Upper lobe of right lung (tissue), 1 donor: ENCODE measurements at regions not wholly inside any gene's neighbourhood (a gene's known extent, or its start where the extent isn't known, plus 50 kb on each side); places are given as distances from the start of the nearest gene placed in this dataset.

Experiments used
- ATAC-seq: fragments of 200-7000 bp; cut with Tn5 transposase; one replicate; pipeline ENCODE4 v1.9.1; 2020; ENCODE audit warnings: mild to moderate bottlenecking, moderate library complexity
- DNase-seq: peaks from one replicate; pipeline ENCODE4 v3.0.0-alpha.2; 2020
- H3K27ac ChIP-seq: fragments of 200-600 bp; one replicate; pipeline ENCODE4 v1.8.0; 2022
- H3K27me3 ChIP-seq: fragments of 200-600 bp; one replicate; pipeline ENCODE4 v1.8.0; 2022; ENCODE audit warnings: mild to moderate bottlenecking
- H3K36me3 ChIP-seq: fragments of 200-600 bp; one replicate; pipeline ENCODE4 v1.8.0; 2022
- H3K4me1 ChIP-seq: fragments of 200-600 bp; one replicate; pipeline ENCODE4 v1.8.0; 2022
- H3K4me3 ChIP-seq: fragments of 200-600 bp; one replicate; pipeline ENCODE4 v1.8.0; 2022; ENCODE audit warnings: mild to moderate bottlenecking
- H3K9me3 ChIP-seq: fragments of 200-600 bp; one replicate; pipeline ENCODE4 v1.8.0; 2022
- intact Hi-C: fragments of 100-400 bp; cut with DNase I; formaldehyde crosslinking; loops from one replicate; pipeline ENCODE4 v1.11.0; 2022
- TF ChIP-seq, protein P1 (sequence below): fragments of 200-600 bp; IDR thresholded peaks from one replicate; pipeline ENCODE4 v1.8.0; 2022; ENCODE audit warnings: antibody characterized with exemption
- donor health status: DM: no; HTN: yes; CAD: no; lungs with severe emphysema.

DNA sequence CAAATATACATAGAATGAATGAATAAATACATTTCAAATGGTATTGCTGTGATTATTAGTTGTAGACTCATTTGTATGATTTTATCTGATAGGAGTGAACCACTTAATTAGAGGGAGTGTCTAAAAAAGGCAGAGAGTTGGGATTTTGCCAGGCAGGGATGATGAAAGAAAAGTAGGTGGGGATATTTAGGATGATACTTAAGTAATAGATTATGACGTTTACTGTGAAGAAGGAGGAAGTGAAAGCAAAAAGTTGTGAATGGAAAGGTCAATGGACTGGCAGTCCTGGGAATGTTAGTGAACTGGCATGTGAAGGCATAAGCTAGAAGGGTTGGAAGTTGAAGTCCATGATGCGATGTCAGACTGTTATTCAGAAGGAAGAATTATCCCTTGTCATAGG lies 917.1 kb downstream of the RAPGEF2 start:
- Histone ChIP-seq H3K27ac (no peak overlapping the region), H3K4me1 (no peaks in the 10 kb centered on the region), H3K36me3 (no peaks in the 10 kb centered on the region), H3K4me3 (no peak overlapping the region), H3K27me3 (no peaks in the 10 kb centered on the region), H3K9me3 (no peaks in the 10 kb centered on the region)
- intact Hi-C loops = no loop called here
- no peak for DNase-seq
- ATAC-seq = no peak
- TF ChIP-seq, protein P1, sequence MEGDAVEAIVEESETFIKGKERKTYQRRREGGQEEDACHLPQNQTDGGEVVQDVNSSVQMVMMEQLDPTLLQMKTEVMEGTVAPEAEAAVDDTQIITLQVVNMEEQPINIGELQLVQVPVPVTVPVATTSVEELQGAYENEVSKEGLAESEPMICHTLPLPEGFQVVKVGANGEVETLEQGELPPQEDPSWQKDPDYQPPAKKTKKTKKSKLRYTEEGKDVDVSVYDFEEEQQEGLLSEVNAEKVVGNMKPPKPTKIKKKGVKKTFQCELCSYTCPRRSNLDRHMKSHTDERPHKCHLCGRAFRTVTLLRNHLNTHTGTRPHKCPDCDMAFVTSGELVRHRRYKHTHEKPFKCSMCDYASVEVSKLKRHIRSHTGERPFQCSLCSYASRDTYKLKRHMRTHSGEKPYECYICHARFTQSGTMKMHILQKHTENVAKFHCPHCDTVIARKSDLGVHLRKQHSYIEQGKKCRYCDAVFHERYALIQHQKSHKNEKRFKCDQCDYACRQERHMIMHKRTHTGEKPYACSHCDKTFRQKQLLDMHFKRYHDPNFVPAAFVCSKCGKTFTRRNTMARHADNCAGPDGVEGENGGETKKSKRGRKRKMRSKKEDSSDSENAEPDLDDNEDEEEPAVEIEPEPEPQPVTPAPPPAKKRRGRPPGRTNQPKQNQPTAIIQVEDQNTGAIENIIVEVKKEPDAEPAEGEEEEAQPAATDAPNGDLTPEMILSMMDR = no peak

DNA sequence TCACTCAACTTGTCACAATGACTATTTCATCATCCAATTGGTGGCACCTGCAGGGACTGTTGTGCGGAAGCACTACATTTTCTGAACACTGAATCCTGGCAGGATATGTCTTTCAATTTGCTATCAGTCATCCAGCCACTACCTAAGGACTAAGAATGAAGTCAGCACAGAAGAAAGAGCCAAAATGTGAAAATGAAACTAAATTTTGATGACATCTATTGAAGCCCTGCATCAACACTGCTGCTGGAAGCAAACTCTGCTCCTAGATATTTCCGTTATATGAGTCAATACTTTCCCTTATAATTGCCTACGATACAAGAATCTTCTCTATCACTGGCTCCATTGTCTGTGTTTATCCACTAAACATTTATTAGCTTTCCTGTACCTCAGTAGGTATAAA lies 917.9 kb downstream of the RAPGEF2 start:
- Histone ChIP-seq H3K27ac (no peak overlapping the region), H3K27me3 (no peaks in the 10 kb centered on the region), H3K9me3 (no peaks in the 10 kb centered on the region), H3K36me3 (no peaks in the 10 kb centered on the region), H3K4me3 (no peak overlapping the region), H3K4me1 (no peaks in the 10 kb centered on the region)
- intact Hi-C loops = no loop called here
- no peak for DNase-seq
- no peak for ATAC-seq
- TF ChIP-seq, protein P1 = no peak

DNA sequence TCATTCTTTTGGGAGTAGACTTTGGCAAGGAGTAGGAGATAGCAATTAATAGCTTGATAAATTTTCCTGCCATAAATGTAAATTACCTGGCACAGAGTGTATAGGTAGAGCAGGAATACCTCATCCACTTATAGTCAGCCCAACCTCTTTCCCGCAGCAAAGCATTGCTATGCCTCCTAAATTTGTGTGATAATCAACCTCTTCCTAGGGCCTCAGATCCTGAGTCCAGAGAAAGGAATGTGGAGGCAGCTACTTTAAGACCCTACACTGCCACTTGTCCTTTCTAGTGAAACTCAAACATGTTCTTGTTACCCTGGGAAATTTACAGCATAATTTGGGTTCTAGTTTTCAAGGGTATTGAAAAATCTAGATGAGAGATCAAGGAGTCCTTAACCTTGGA lies 919.0 kb downstream of the RAPGEF2 start:
- H3K9me3 ChIP-seq = no peaks in the 10 kb centered on the region
- H3K4me1 ChIP-seq = no peaks in the 10 kb centered on the region
- DNase-seq = no peak
- TF ChIP-seq, protein P1 = no peak
- intact Hi-C loops = no loop called here
- ATAC-seq = peak; percentile 66
- no peaks in the 10 kb centered on the region for H3K27me3 ChIP-seq
- no peaks in the 10 kb centered on the region for H3K36me3 ChIP-seq
- no peak overlapping the region for H3K4me3 ChIP-seq
- H3K27ac ChIP-seq = no peak overlapping the region

DNA sequence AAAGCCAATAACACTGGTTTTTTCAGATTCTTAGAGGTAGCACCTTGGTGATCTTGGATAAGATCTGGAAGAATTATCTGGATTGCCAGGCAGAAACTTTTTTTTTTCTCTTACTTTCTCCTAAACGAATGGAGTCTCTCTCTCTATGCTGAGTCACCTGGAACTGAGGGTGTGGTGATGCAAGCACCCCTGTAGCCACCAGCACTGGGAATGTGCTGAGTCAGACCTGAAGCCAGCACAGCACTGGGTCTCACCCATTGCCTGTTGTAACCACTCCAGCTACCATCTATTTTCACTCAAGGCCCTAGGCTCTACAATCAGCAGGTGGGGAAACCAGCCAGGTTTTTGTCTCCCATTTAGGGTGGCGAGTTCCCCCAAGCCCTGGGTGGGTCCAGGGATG lies 923.8 kb downstream of the RAPGEF2 start:
- Histone ChIP-seq H3K9me3 (no peaks in the 10 kb centered on the region), H3K4me1 (no peaks in the 10 kb centered on the region), H3K36me3 (no peaks in the 10 kb centered on the region), H3K27me3 (no peaks in the 10 kb centered on the region), H3K4me3 (no peak overlapping the region), H3K27ac (no peak overlapping the region)
- TF ChIP-seq, protein P1 = no peak
- no peak for DNase-seq
- peak; percentile 60 for ATAC-seq
- intact Hi-C loops = no loop called here

DNA sequence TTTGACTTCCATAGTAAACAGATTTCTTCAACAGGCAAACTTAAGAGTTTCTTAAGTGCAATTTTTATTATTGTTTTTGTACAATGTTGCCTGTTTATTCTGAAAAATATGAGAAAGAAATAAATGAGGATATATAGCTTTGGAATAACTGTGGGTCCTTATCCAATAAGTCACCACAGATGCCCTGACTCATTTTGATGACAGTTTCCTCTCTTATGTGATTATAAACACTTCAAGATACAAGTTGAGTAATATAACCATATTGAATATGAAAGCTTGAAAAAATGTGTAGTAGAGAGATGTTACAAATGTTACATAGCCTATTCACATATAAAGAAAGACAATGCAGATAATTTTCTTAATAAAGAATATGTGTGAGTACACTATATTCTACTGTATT lies 931.6 kb downstream of the RAPGEF2 start:
- no peak for ATAC-seq
- no peak overlapping the region for H3K4me3 ChIP-seq
- no peaks in the 10 kb centered on the region for H3K36me3 ChIP-seq

DNA sequence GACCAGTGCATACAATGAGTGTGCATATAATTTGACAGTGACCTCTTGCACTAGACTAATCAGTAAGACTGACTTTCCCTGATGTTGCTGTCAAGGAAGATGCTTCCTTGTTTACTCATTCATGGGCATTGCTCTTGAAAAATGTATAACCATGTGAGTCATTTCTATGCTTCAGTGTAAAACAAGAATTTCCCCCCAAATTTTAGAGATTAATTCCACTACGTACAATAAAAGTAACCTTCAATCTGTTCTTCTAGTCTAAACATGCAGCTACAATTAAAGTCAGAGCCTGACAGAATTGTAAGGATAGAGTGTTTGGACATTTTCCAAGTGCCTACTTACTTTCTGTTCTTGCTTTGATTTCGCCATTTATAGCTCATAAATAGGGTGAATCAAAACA lies 935.7 kb downstream of the RAPGEF2 start:
- no peak for DNase-seq
- no peak overlapping the region for H3K27ac ChIP-seq
- no peak overlapping the region for H3K4me3 ChIP-seq
- ATAC-seq = no peak
- TF ChIP-seq, protein P1 = no peak
- H3K27me3 ChIP-seq = no peaks in the 10 kb centered on the region
- intact Hi-C loops = no loop called here
- no peaks in the 10 kb centered on the region for H3K4me1 ChIP-seq
- no peaks in the 10 kb centered on the region for H3K9me3 ChIP-seq
- no peaks in the 10 kb centered on the region for H3K36me3 ChIP-seq

More for the DNA sequence above, 931.6 kb downstream of the RAPGEF2 start:
- H3K9me3 ChIP-seq = no peaks in the 10 kb centered on the region
- TF ChIP-seq, protein P1 = no peak
- H3K27ac ChIP-seq = no peak overlapping the region
- no peaks in the 10 kb centered on the region for H3K4me1 ChIP-seq
- intact Hi-C loops = no loop called here
- H3K27me3 ChIP-seq = no peaks in the 10 kb centered on the region
- DNase-seq = no peak
